ENCODE measurements at regions not wholly inside any gene's neighbourhood (a gene's known extent, or its start where the extent isn't known, plus 50 kb on each side); places are given as distances from the start of the nearest gene placed in this dataset.

GRCh38 chr9:85278769-85279168 lies 463.0 kb downstream of the AGTPBP1 start:
- no peak overlapping the region for H3K27ac ChIP-seq (ENCODE audit: low read length)
- no peak for DNase-seq

GRCh38 chr9:85276741-85277140 lies 465.0 kb downstream of the AGTPBP1 start:
- H3K36me3 ChIP-seq (ENCODE audit: insufficient read depth, low read length), result no peaks in the 10 kb centered on the region
- no peak for TF ChIP-seq EZH2 (IDR thresholded peaks at IDR 0.05; ENCODE audit: borderline replicate concordance, low read depth, low read length, severe bottlenecking)
- H3K27ac ChIP-seq (ENCODE audit: low read length), result no peak overlapping the region
- H3K27me3 ChIP-seq (ENCODE audit: insufficient read depth, low read length, poor library complexity), result peaks cover 4% of the 10 kb centered on the region
- no peak for ATAC-seq (ENCODE audit: insufficient read depth, low read depth)
- DNase-seq, result no peak
- no peaks in the 10 kb centered on the region for H3K4me1 ChIP-seq (ENCODE audit: insufficient read depth, low read length)
- H3K4me3 ChIP-seq (ENCODE audit: low read depth in 1 of 2, low read length in 2 of 2), result no peak overlapping the region
- no peaks in the 10 kb centered on the region for H3K79me2 ChIP-seq (ENCODE audit: insufficient read depth, low read length)
- H3K9ac ChIP-seq (ENCODE audit: low read depth, low read length), result no peak overlapping the region
- H2AFZ ChIP-seq (ENCODE audit: low read depth, low read length), result no peak overlapping the region
- H3K4me2 ChIP-seq (ENCODE audit: insufficient read depth, low read length), result no peak overlapping the region
- H3K9me3 ChIP-seq (ENCODE audit: insufficient read depth, low read length, severe bottlenecking), result no peaks in the 10 kb centered on the region
- H4K20me1 ChIP-seq (ENCODE audit: insufficient read depth, low read length), result no peaks in the 10 kb centered on the region

More at GRCh38 chr9:85278769-85279168, 463.0 kb downstream of the AGTPBP1 start:
- no peak overlapping the region for H3K9ac ChIP-seq (ENCODE audit: low read depth, low read length)
- H3K9me3 ChIP-seq (ENCODE audit: insufficient read depth, low read length, severe bottlenecking), result no peaks in the 10 kb centered on the region
- peaks cover 4% of the 10 kb centered on the region for H3K27me3 ChIP-seq (ENCODE audit: insufficient read depth, low read length, poor library complexity)
- H3K4me1 ChIP-seq (ENCODE audit: insufficient read depth, low read length), result no peaks in the 10 kb centered on the region
- ATAC-seq (ENCODE audit: insufficient read depth, low read depth), result no peak
- no peak overlapping the region for H2AFZ ChIP-seq (ENCODE audit: low read depth, low read length)
- TF ChIP-seq CTCF (IDR thresholded peaks at IDR 0.05; ENCODE audit: borderline replicate concordance, extremely low read depth, low read length, poor library complexity, severe bottlenecking) (no peak), EZH2 (IDR thresholded peaks at IDR 0.05; ENCODE audit: borderline replicate concordance, low read depth, low read length, severe bottlenecking) (no peak)
- H3K4me2 ChIP-seq (ENCODE audit: insufficient read depth, low read length), result no peak overlapping the region
- H3K79me2 ChIP-seq (ENCODE audit: insufficient read depth, low read length), result no peaks in the 10 kb centered on the region
- no peaks in the 10 kb centered on the region for H4K20me1 ChIP-seq (ENCODE audit: insufficient read depth, low read length)
- H3K36me3 ChIP-seq (ENCODE audit: insufficient read depth, low read length), result no peaks in the 10 kb centered on the region
- H3K4me3 ChIP-seq (ENCODE audit: low read depth in 1 of 2, low read length in 2 of 2), result no peak overlapping the region

GRCh38 chr9:85269811-85270210 lies 471.9 kb downstream of the AGTPBP1 start:
- Histone ChIP-seq H3K36me3 (ENCODE audit: insufficient read depth, low read length) (no peaks in the 10 kb centered on the region), H3K4me1 (ENCODE audit: insufficient read depth, low read length) (no peaks in the 10 kb centered on the region), H3K79me2 (ENCODE audit: insufficient read depth, low read length) (no peaks in the 10 kb centered on the region), H3K4me3 (ENCODE audit: low read depth in 1 of 2, low read length in 2 of 2) (no peak overlapping the region), H3K27me3 (ENCODE audit: insufficient read depth, low read length, poor library complexity) (no peaks in the 10 kb centered on the region), H2AFZ (ENCODE audit: low read depth, low read length) (no peak overlapping the region), H3K4me2 (ENCODE audit: insufficient read depth, low read length) (no peak overlapping the region), H3K9ac (ENCODE audit: low read depth, low read length) (no peak overlapping the region), H4K20me1 (ENCODE audit: insufficient read depth, low read length) (no peaks in the 10 kb centered on the region), H3K9me3 (ENCODE audit: insufficient read depth, low read length, severe bottlenecking) (no peaks in the 10 kb centered on the region), H3K27ac (ENCODE audit: low read length) (no peak overlapping the region)
- TF ChIP-seq EZH2 (IDR thresholded peaks at IDR 0.05; ENCODE audit: borderline replicate concordance, low read depth, low read length, severe bottlenecking) (no peak), CTCF (IDR thresholded peaks at IDR 0.05; ENCODE audit: borderline replicate concordance, extremely low read depth, low read length, poor library complexity, severe bottlenecking) (no peak)
- no peak for DNase-seq
- ATAC-seq (ENCODE audit: insufficient read depth, low read depth), result no peak

GRCh38 chr9:85268131-85268530 lies 473.6 kb downstream of the AGTPBP1 start:
- Histone ChIP-seq H3K9ac (ENCODE audit: low read depth, low read length) (no peak overlapping the region), H4K20me1 (ENCODE audit: insufficient read depth, low read length) (no peaks in the 10 kb centered on the region), H3K27me3 (ENCODE audit: insufficient read depth, low read length, poor library complexity) (no peaks in the 10 kb centered on the region), H3K4me1 (ENCODE audit: insufficient read depth, low read length) (no peaks in the 10 kb centered on the region), H3K36me3 (ENCODE audit: insufficient read depth, low read length) (no peaks in the 10 kb centered on the region), H2AFZ (ENCODE audit: low read depth, low read length) (no peak overlapping the region), H3K27ac (ENCODE audit: low read length) (no peak overlapping the region), H3K79me2 (ENCODE audit: insufficient read depth, low read length) (no peaks in the 10 kb centered on the region), H3K4me3 (ENCODE audit: low read depth in 1 of 2, low read length in 2 of 2) (no peak overlapping the region), H3K4me2 (ENCODE audit: insufficient read depth, low read length) (no peak overlapping the region), H3K9me3 (ENCODE audit: insufficient read depth, low read length, severe bottlenecking) (no peaks in the 10 kb centered on the region)
- TF ChIP-seq EZH2 (IDR thresholded peaks at IDR 0.05; ENCODE audit: borderline replicate concordance, low read depth, low read length, severe bottlenecking), result no peak
- no peak for TF ChIP-seq CTCF (IDR thresholded peaks at IDR 0.05; ENCODE audit: borderline replicate concordance, extremely low read depth, low read length, poor library complexity, severe bottlenecking)
- no peak for ATAC-seq (ENCODE audit: insufficient read depth, low read depth)
- no peak for DNase-seq

All from DND-41 (cell line).